ENCODE measurements at regions not wholly inside any gene's neighbourhood (a gene's known extent, or its start where the extent isn't known, plus 50 kb on each side); places are given as distances from the start of the nearest gene placed in this dataset.

GRCh38 chr10:28400681-28401080, 97.8 kb upstream of the MPP7 start:
- TF ChIP-seq CTCF (IDR thresholded peaks at IDR 0.05): no peak
- no peak for TF ChIP-seq POLR2A (IDR thresholded peaks at IDR 0.05)
